Lower lobe of right lung (tissue), 2 donors: ENCODE measurements at regions not wholly inside any gene's neighbourhood (a gene's known extent, or its start where the extent isn't known, plus 50 kb on each side); places are given as distances from the start of the nearest gene placed in this dataset.
"Not testable (repeated sequence)": the region's sequence is repeated elsewhere in the genome, so short reads cannot be mapped to it uniquely, and the experiment has no call there.

ENCODE experiments used
- ATAC-seq, 2 donors: fragments of 200-7000 bp; cut with Tn5 transposase; one replicate each; pipeline ENCODE4 v1.9.1; 2020 to 2022; ENCODE audit warnings: mild to moderate bottlenecking in 2 of 2, moderate library complexity in 2 of 2
- DNase-seq: peaks from one replicate; pipeline ENCODE4 v3.0.0-alpha.2; 2020
- H3K27ac ChIP-seq: fragments of 200-600 bp; one replicate; pipeline ENCODE4 v1.8.0; 2022
- H3K27me3 ChIP-seq: fragments of 200-600 bp; one replicate; pipeline ENCODE4 v1.8.0; 2022; ENCODE audit warnings: low read depth
- H3K36me3 ChIP-seq: fragments of 200-600 bp; one replicate; pipeline ENCODE4 v1.8.0; 2022; ENCODE audit warnings: mild to moderate bottlenecking
- H3K4me1 ChIP-seq: fragments of 200-600 bp; one replicate; pipeline ENCODE4 v1.8.0; 2022
- H3K4me3 ChIP-seq: fragments of 200-600 bp; one replicate; pipeline ENCODE4 v1.8.0; 2022; ENCODE audit warnings: mild to moderate bottlenecking
- H3K9me3 ChIP-seq: fragments of 200-600 bp; one replicate; pipeline ENCODE4 v1.8.0; 2022
- intact Hi-C: fragments of 100-400 bp; cut with DNase I; formaldehyde crosslinking; loops from one replicate; pipeline ENCODE4 v1.11.0; 2022
- TF ChIP-seq, protein P1 (sequence below): fragments of 200-600 bp; IDR thresholded peaks from one replicate; pipeline ENCODE4 v1.8.0; 2022; ENCODE audit warnings: antibody characterized with exemption, mild to moderate bottlenecking
- donor health status: DM: no; HTN: yes; CAD: no; lungs with severe emphysema.

GRCh38 chr18:65601775-65602174 lies 149.0 kb upstream of the CDH7 start:
- H3K27ac ChIP-seq: no peak overlapping the region
- TF ChIP-seq, protein P1, sequence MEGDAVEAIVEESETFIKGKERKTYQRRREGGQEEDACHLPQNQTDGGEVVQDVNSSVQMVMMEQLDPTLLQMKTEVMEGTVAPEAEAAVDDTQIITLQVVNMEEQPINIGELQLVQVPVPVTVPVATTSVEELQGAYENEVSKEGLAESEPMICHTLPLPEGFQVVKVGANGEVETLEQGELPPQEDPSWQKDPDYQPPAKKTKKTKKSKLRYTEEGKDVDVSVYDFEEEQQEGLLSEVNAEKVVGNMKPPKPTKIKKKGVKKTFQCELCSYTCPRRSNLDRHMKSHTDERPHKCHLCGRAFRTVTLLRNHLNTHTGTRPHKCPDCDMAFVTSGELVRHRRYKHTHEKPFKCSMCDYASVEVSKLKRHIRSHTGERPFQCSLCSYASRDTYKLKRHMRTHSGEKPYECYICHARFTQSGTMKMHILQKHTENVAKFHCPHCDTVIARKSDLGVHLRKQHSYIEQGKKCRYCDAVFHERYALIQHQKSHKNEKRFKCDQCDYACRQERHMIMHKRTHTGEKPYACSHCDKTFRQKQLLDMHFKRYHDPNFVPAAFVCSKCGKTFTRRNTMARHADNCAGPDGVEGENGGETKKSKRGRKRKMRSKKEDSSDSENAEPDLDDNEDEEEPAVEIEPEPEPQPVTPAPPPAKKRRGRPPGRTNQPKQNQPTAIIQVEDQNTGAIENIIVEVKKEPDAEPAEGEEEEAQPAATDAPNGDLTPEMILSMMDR: no peak
- H3K4me1 ChIP-seq: no peaks in the 10 kb centered on the region
- H3K4me3 ChIP-seq: no peak overlapping the region
- H3K27me3 ChIP-seq: no peaks in the 10 kb centered on the region
- DNase-seq (no peak), ATAC-seq (no peak)
- no peaks in the 10 kb centered on the region for H3K36me3 ChIP-seq
- no peaks in the 10 kb centered on the region for H3K9me3 ChIP-seq
- intact Hi-C loops: no loop called here

GRCh38 chr18:65592435-65592834 lies 158.4 kb upstream of the CDH7 start:
- no peaks in the 10 kb centered on the region for H3K4me1 ChIP-seq
- no peak for ATAC-seq
- H3K9me3 ChIP-seq: no peaks in the 10 kb centered on the region
- no peak overlapping the region for H3K4me3 ChIP-seq
- TF ChIP-seq, protein P1: no peak
- no peak overlapping the region for H3K27ac ChIP-seq
- no peaks in the 10 kb centered on the region for H3K36me3 ChIP-seq
- intact Hi-C loops: no loop called here
- DNase-seq: no peak
- H3K27me3 ChIP-seq: no peaks in the 10 kb centered on the region

DNA sequence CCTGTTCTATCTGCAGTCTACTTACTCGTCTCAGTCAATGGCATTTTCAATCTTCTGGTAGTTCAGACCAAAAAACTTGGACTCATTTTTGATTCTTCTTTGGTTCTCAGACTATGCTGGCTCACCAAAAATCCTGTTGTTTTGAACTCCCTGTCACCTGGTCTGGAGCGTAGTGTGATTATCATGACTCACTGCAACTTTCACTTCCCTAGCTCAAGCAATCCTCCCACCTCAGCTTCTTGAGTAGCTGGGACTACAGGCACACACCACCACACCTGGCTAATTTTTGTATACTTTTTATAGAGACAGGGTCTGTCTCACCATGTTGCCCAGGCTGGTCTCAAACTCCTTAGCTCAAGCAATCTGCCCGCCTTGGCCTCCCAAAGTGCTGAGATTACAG lies 163.3 kb upstream of the CDH7 start:
- no peak for DNase-seq
- TF ChIP-seq, protein P1: no peak
- Histone ChIP-seq H3K27me3 (no peaks in the 10 kb centered on the region), H3K4me1 (no peaks in the 10 kb centered on the region), H3K4me3 (no peak overlapping the region), H3K36me3 (no peaks in the 10 kb centered on the region), H3K9me3 (no peaks in the 10 kb centered on the region), H3K27ac (no peak overlapping the region)
- no peak for ATAC-seq
- intact Hi-C loops: no loop called here

DNA sequence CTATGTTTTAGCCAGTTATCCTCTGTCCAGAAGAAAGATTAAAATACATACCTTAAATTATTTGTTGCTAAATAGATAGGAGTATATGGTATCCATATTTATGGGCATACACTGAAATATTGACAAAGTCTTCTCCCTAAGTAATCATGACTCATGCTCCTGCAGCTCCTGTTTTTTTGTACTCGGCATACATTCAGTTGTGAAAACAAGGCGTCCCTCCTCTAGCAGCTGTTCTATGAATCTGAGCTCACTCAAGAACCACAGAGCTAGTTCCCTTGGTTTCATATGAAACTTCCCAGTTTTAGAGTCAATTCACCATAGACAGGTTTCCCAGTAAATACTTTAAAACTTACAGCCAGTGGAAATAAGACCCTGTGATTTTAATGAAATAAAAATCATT lies 168.7 kb upstream of the CDH7 start:
- H3K27ac ChIP-seq, DNase-seq, H3K4me3 ChIP-seq, H3K4me1 ChIP-seq, H3K36me3 ChIP-seq, H3K27me3 ChIP-seq, ATAC-seq, H3K9me3 ChIP-seq, intact Hi-C loops: not testable (repeated sequence)

- Histone ChIP-seq H3K27me3 (no peaks in the 10 kb centered on the region), H3K4me1 (no peaks in the 10 kb centered on the region), H3K27ac (no peak overlapping the region), H3K9me3 (no peaks in the 10 kb centered on the region), H3K4me3 (no peak overlapping the region), H3K36me3 (no peaks in the 10 kb centered on the region)
- TF ChIP-seq, protein P1: no peak
- ATAC-seq: no peak
- intact Hi-C loops: no loop called here
- DNase-seq: no peak
Observed at GRCh38 chr18:65568866-65569265, 181.9 kb upstream of the CDH7 start.

DNA sequence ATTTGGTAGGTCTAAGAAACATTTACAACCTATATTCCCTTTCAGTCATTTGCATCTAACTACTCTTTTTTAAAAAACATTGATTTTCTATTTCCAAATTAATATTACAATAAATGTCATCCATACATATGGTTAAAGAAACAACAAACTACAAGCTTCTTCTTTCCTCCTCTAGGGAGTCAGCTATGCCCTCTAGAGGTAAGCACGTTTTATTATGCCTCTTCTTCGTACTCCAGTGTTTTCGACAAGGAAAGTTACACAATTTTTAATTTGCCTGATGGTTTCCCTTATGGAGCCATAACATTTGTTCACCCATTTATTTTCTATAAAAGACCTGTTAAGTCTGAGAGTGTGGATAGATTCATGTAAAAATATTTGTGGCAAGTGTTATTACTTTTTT lies 183.4 kb upstream of the CDH7 start:
- ATAC-seq (no peak), DNase-seq (no peak)
- no peak overlapping the region for H3K27ac ChIP-seq
- H3K27me3 ChIP-seq: no peaks in the 10 kb centered on the region
- TF ChIP-seq, protein P1: peak; percentile 15
- no peak overlapping the region for H3K4me3 ChIP-seq
- H3K9me3 ChIP-seq: no peaks in the 10 kb centered on the region
- no peaks in the 10 kb centered on the region for H3K36me3 ChIP-seq
- no peaks in the 10 kb centered on the region for H3K4me1 ChIP-seq
- intact Hi-C loops: no loop called here
